GM18507 (cell line): ENCODE measurements at regions not wholly inside any gene's neighbourhood (a gene's known extent, or its start where the extent isn't known, plus 50 kb on each side); places are given as distances from the start of the nearest gene placed in this dataset.
"Not testable (repeated sequence)": the region's sequence is repeated elsewhere in the genome, so short reads cannot be mapped to it uniquely, and the experiment has no call there.

Experiments used
- DNase-seq: peaks from one replicate; pipeline ENCODE4 v3.0.0; 2011; ENCODE audit warnings: low read depth; ENCODE audit not compliant: insufficient read length; ENCODE audit errors: extremely low spot score
- FAIRE-seq: peaks from 2 replicates; lab custom pipeline; 2011; peaks lifted over from hg19 to GRCh38; lab: Jason Lieb, UNC

DNA sequence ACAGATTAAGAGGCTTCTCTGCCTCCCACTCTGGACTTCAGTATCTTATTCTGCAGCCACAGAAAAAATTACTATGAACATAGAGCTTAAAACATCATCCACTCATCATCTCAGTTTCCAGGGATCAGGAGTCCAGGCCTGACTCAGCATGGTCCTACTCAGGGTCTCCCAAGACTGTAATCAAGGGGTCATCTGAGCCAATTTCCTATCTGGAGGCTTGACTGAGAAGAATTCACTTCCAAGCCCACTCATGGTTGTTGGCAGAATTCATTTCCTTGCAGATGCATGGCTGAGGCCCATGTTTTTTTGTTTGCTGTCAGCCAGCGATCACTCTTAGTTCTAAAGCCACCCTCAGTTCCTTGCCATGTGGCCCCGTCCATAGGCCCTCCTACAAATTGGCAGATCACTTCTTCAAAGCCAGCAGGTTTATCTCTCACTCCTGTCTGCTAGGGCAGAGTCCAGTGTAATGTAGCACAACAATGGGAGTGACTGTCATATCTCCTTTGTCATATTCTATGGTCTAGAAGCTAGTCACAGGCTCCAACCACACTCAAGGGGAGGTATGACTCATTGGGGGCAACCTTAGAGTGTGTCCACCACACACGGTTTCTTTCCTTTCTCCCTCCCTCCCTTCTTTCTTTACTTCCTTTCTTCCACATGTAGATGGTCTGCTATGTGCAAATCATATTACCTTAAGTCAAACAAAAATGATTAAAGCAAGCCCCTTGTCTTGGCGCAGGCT lies 251.6 kb downstream of the QDPR start:
- no peak for DNase-seq
- no peak for FAIRE-seq

DNA sequence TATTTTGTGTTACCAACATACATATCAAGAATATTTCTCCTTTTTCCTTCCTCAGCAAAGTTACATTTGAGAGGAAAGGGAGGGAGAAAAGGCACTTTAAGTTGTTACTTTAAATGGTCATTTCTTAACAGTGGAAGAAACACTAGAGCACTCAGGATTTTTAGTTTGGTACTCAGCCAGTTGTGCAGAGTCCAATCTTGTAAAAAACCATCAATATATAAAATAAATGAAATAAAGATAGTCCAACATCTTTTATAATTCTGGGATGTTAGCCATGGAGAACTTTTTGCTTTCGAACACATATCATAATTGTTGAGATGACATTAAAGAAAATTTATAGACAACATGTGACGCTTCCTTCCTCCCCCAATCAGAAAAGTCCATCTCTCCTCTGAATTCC lies 253.8 kb downstream of the QDPR start:
- no peak for DNase-seq
- FAIRE-seq = no peak

DNA sequence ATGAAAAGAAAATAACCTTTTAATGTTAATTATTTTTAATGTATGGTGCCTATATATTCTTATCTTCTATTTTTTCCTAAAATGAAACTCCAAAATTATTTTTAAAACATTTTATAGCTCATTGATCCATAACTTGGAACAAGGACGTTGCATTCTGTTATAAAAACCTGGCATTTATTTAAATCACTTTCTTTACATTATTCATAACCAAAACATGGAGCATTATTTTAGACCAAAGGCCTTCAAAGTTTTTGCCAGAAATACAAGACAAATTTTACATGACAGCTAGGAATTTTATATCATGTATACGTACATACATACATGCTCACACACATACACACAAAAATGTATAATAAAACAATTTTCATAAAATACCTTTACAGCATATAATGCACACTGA lies 259.8 kb downstream of the QDPR start:
- DNase-seq (no peak), FAIRE-seq (no peak)

DNA sequence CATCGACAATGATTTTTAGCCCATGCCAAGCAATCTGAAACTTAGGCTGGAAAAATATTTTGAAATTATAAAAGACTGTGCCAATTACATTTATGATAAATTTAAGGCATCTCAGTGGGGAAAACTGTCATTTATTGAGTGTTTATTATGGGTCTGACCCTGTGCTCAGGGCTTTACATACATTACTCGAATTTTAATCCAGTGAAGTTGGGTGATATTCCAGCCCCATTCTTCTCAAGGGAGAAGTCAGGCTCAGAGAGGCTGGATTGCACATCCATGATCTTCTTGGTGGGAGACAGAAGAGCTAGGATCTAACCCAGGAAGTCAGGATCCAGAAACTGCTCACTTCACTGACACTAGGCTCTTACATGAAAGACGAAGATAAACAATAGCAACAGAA lies 260.8 kb downstream of the QDPR start:
- DNase-seq = no peak
- FAIRE-seq = no peak

DNA sequence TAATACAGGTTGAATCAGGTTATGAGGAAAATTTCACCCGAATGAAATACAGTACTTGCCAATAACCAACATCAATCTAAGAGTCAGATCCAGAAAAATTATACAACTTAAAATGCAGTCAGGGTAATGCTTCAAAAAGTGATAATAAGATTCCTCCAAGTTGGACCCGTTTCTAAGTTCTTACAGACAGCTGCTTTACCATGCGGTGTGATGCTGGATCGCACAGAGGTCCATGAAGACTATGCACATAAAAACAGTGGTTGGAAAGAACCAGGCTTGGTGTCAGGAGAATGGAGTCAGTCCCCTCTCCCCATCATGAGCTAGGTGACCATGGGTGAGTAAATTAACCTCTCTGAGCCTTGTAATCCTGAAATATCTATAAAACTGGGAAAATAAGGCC lies 261.3 kb downstream of the QDPR start:
- DNase-seq (no peak), FAIRE-seq (no peak)

DNA sequence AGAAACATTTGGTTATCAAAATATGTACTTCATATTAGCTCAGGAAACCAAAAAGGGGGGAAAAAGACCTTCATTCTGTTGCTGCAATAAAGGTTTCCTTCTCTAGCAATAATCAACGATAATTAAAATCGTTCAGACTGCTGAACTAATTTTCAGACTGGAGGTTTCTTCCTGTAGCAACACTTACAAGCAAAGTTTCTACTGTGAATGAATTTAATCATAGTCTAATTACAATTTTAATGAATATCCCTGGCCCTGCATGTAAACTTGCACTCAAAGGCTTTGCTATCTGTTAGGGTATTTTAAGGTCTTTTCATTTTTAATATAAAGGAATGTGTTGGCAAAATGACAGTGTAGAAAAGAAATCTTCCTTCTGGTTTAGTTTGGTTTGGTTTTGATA lies 265.2 kb downstream of the QDPR start:
- DNase-seq = no peak
- FAIRE-seq = no peak

DNA sequence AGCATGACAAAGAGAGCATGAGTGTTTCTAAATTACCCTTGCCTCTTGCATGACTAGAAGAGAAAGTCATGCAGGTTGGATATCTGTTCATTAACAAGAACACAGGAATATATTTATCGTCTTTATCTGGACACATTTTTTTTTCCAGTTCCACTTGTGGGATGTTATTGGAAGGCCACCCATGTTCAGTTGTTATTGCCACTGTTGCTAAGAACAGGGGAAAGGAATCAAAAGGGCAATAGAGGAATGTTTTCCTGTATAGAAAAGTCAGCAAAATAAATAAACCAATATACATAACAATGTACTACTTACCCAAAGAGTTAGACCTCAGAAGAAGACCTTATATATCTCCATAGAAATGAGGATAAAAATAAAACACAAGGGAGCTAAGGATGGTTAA lies 270.1 kb downstream of the QDPR start:
- FAIRE-seq = no peak

DNA sequence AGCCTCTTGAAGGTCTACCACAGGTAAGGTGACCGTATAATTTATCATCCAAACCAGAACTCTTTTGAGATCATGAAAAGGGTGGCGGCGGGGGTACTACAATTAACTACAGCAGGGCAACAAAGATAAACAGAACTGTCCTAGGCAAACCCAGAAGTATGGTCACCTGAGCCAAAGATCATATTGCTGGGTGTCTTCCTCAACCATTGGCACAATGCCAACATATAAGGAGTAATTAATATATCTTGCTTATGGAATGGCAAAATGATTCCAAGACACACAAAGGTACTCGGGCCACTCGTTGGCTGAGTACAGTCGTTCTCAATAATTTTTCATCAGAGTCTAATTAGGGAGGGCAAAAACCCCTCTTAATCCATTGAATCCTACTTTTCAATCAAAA lies 273.3 kb downstream of the QDPR start:
- DNase-seq = no peak
- no peak for FAIRE-seq

More for the DNA sequence above, 270.1 kb downstream of the QDPR start:
- no peak for DNase-seq

DNA sequence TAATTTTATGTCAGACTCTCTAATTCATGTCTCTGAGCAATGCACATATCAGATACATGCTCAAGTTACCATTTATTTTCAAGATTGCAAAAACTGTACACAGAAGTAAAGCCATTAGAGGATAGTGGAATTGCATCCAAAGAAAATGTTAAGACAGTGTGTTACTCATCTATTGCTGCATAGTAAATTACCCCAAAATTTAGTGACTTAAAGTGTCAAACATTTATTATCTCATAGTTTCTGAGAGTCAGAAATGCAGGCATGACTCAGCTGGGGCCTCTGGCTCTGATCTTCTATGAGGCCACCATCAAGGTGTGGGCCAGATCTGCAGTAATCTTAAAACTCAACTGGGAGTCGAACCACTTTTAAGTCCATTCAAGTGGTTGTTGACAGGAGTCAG lies 275.2 kb downstream of the QDPR start:
- DNase-seq (no peak), FAIRE-seq (no peak)

DNA sequence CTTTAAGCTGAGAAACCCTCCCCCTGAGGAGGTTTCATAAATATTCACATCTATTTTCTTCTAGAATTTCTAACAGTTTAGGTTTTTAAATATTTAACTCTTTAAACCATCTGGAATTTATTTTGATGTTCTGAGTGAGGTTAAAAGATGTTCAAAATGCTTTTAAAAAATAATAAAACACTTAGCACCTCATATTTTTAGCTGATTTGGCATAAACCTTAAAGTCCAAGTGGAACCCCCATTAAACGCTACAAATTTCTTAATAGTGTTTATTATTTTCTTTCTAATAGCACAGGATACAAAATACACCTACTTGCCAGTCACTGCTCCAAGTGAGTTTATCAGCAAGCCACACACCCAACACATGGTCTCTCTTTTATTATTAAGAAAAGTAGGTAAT lies 277.2 kb downstream of the QDPR start:
- DNase-seq (no peak), FAIRE-seq (no peak)

DNA sequence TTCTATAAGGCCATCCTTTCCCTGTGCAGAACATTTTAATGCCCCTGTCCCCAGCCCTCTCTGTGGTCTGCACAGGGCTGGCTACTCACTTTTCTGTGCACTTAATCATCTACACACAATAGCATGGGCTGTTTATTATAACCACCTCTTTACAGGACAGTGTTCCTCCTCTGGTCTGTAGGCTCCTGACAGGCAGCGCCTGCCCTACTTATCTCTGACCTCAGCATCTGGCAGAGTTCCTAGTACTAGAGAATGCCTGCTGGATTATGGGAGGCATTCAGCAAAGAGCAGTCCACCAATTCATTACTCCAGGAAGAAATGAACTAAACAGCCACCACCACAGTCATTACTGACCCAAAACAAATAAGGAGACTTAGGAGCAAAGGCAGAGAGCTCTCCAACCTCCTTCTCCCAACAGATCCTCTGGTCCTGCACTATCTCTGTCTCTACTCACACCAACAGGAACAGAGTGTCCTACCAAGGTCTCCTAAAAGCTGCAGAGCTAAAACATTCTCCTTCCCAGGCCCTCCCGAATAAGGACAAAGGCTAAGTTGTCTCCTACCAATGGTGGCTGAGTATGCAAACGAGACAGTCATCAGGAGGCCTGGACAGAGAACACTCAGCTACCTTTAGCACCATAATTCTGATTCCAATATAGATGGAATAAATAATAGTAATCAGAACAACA lies 279.2 kb downstream of the QDPR start:
- DNase-seq (no peak), FAIRE-seq (no peak)

DNA sequence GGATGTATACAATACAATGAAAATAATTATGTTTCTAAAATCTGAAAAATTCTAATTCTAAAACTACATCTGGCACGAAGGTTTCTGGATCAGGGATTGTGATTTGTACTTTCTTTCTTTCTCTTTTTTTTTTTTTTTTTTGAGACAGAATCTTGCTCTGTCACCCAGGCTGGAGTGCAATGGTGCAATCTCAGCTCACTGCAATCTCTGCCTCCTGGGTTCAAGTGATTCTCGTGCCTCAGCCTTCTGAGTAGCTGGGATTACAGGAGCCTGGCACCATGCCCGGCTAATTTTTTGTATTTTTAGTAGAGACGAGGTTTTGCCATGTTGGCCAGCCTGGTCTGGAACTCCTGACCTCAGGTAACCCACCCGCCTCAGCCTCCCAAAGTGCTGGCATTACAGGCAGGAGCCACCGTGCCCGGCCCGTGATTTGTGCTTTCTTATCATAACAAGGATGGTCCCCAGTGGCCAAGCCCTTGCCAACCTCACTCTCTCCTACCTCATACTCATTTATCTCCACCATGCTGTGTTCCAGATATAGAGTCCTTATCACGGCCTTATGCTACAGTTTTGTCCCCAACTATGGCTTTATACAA lies 279.9 kb downstream of the QDPR start:
- FAIRE-seq, DNase-seq: not testable (repeated sequence)

DNA sequence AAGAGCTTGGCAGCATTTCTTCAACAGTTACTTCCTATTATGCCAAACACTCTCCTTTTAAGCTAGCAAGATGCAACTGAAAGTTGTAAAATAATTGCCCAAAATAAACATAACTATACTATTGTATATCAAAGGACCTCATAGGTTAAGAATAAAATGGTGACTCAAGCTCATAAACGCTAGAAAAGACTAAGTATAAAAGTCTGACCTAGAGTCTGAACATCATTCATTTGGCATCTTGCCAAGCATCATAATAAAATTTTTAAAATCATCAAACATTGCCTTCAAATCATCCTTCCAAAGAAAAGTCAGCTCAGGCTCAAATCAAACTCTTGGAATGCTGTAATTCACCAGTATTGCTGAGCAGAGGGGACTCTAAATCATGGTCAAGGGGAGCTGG lies 281.2 kb downstream of the QDPR start:
- DNase-seq (no peak), FAIRE-seq (no peak)

DNA sequence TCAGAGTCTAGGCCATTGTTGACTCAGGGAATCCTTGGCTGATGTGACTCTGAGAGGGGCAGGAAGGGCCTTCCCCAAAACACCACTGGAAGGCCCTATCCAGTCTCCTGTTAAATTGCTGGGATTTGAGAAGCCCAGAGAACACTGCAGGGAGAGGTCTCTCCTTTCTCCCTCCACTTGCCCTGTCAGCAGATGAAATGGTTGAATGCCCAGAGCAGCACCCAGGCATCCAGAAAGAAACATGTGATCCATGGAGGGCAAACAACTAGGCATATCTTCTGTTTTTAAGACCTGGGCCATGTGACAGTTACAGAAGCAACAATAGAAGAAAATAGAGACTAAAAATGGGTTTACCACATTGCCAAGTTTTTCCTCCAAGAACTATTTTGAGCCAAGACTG lies 291.1 kb downstream of the QDPR start:
- no peak for FAIRE-seq
- no peak for DNase-seq

DNA sequence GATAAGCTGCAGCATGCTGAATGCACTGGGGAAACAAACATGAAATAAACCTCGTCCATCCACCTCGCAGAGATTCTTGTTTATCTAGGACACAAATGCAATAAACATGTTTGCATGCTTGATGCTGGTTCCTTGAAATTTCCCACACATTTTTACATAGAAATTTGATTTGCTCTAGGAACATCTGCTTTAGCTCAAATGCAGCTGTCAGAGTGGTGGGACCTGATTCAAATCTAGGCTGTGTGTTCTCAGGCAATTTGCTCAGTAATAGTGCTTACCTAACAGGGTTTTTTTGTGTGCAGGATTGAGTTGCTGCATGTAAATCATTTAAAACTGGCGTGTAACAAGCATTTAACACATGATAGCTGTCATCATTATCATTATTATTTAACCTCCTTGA lies 293.1 kb downstream of the QDPR start:
- DNase-seq = no peak
- no peak for FAIRE-seq

DNA sequence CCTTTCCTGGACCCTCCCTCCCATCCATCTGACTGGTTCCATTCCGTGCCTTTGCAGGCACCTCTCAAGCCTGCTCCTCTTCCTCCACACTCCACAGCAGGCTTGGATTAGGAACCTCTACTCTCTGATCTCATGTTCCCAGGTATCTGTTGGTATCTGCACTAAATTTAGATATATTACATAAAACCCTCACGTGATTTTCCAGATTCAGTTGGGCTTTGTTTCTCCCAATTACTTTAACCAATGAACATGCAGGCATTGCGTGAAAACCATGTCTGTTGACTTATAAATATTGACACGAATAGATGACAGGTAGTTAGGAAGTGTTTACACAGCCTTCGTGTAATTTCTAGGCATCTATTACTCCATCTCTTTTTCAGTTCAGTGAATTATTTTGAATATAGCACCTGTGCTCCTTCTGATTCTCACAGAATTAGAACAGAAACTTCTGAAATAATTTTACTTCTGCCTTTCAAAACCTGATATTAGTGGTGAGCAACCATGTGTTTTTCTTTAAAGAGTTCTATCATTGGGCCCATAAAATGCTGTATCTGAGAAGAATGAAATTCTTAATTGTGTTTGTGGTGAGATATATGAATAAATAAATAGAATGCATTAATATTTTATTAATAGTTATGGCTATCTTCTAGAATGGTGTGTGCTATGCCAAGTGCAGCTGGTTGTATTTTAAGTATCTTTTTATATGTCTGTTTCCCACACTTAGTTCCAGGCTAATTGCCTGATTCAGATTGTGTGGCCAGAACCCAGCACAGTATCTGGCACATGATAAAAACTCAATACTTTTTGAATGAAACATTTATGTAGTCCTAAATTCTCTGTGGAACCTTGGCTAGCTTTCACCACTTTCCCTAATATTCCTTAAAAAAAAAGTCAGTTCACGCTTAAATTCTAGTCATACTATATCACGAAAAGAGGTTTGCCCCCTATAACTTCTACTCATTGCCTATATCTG lies 304.8 kb downstream of the QDPR start:
- DNase-seq (no peak), FAIRE-seq (no peak)

DNA sequence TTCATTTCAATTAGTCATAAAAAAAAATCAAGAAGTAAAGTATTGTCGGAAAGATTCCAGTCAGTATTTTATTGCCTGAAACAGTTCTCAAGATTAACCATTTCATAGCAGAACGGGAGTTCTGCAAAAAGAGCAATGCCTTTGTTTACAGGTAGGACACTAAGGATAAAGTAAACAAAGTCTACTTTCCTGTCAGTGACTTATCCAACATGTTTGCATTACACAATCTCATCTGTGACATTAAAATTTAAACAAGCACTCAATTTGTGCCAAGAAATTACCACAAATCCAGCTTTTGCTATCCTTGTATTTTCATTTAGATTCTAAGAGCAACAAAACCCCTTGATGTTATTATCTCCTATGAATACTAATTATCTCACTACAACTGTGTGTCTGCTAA lies 306.5 kb upstream of the LDB2 start:
- no peak for DNase-seq
- no peak for FAIRE-seq

DNA sequence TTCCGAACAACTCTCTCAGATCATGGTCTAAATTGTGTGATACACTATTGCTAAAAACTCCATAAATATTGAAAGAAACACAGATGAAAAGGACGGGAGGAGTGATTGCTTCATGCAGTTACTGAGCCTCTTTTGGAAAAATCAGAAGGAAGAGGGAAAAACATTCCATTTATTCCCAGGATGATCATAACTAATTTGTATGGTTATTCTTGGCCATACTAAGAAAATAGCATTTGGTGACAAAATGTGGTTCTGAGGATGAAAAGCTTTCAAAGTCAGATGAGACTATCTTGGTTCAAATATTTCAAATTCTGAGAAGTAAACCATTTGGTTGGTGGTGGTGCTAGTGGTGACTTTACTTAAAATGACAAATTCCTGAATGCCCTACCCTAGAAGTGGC lies 305.4 kb upstream of the LDB2 start:
- DNase-seq = no peak
- no peak for FAIRE-seq

DNA sequence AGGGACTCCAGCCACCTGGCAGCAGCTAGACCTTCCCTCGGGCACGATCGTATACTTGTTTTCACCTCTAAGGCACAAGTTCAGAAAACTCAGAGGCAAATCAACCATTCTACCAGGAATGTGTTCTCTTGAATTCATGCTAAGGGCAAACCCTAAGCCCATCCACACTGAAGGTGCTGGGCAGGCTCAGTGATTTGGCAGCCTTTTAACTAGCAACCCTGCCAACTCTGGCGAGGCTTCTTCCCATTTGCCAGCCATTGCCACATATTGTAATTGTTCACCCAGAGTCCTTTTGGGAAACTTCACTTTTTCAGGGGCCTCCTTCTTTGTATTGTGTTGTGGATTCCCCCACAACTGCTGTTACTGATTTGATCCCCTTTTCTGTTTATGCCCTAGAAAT lies 298.6 kb upstream of the LDB2 start:
- DNase-seq (no peak), FAIRE-seq (no peak)
